H9 (cell line): ENCODE measurements at regions not wholly inside any gene's neighbourhood (a gene's known extent, or its start where the extent isn't known, plus 50 kb on each side); places are given as distances from the start of the nearest gene placed in this dataset.

Source experiments
- DNase-seq: peaks from one replicate; pipeline ENCODE4 v3.0.0-alpha.2; 2017
- H2AFZ ChIP-seq: one replicate; pipeline ENCODE4 v1.6.1; 2013; ENCODE audit warnings: mild to moderate bottlenecking, low read length, control low read depth, moderate library complexity
- H2AK5ac ChIP-seq: 2 replicates; pipeline ENCODE4 v1.6.1; 2013; ENCODE audit warnings: low read length, control low read depth, mixed read lengths; ENCODE audit not compliant: insufficient read length
- H2BK120ac ChIP-seq: one replicate; pipeline ENCODE4 v1.6.1; 2013; ENCODE audit warnings: low read depth, mild to moderate bottlenecking, low read length, control low read depth, inconsistent platforms; ENCODE audit not compliant: poor library complexity, severe bottlenecking
- H2BK12ac ChIP-seq: 2 replicates; pipeline ENCODE4 v1.6.1; 2013; ENCODE audit warnings: low read length, control low read depth, mixed read lengths, low read depth; ENCODE audit not compliant: insufficient read length
- H2BK15ac ChIP-seq: 2 replicates; pipeline ENCODE4 v1.6.1; 2013; ENCODE audit warnings: low read depth, low read length, control low read depth
- H2BK20ac ChIP-seq: one replicate; pipeline ENCODE4 v1.6.1; 2013; ENCODE audit warnings: low read depth, mild to moderate bottlenecking, low read length, control low read depth, inconsistent platforms; ENCODE audit not compliant: poor library complexity, severe bottlenecking
- H2BK5ac ChIP-seq: 2 replicates; pipeline ENCODE4 v1.6.1; 2013; ENCODE audit warnings: low read length, control low read depth, mixed read lengths; ENCODE audit not compliant: insufficient read length
- H3K14ac ChIP-seq: 2 replicates; pipeline ENCODE4 v1.6.1; 2013; ENCODE audit warnings: low read length, control low read depth; ENCODE audit not compliant: insufficient read depth
- H3K18ac ChIP-seq: 2 replicates; pipeline ENCODE4 v1.6.1; 2013; ENCODE audit warnings: low read depth, mild to moderate bottlenecking, mixed read lengths, low read length, control low read depth; ENCODE audit not compliant: insufficient read length
- H3K23ac ChIP-seq: 2 replicates; pipeline ENCODE4 v1.6.1; 2013; ENCODE audit warnings: low read length, control low read depth, mixed read lengths, low read depth; ENCODE audit not compliant: insufficient read length
- H3K23me2 ChIP-seq: 2 replicates; pipeline ENCODE4 v1.6.1; 2013; ENCODE audit warnings: low read depth, mild to moderate bottlenecking, mixed read lengths, low read length, control low read depth; ENCODE audit not compliant: insufficient read length, poor library complexity, severe bottlenecking
- H3K27ac ChIP-seq: 2 replicates; pipeline ENCODE4 v1.5.1; 2013; ENCODE audit warnings: low read length, control low read depth, mixed read lengths, low read depth; ENCODE audit not compliant: insufficient read length
- H3K27me3 ChIP-seq: 2 replicates; pipeline ENCODE4 v1.6.1; 2013; ENCODE audit warnings: low read length, control low read depth, inconsistent platforms; ENCODE audit not compliant: insufficient read depth
- H3K4ac ChIP-seq: 2 replicates; pipeline ENCODE4 v1.6.1; 2013; ENCODE audit warnings: low read depth, mild to moderate bottlenecking, control low read depth, inconsistent platforms, low read length, moderate library complexity
- H3K4me1 ChIP-seq: 2 replicates; pipeline ENCODE4 v1.6.1; 2013; ENCODE audit warnings: low read length, control low read depth, inconsistent platforms; ENCODE audit not compliant: insufficient read depth
- H3K4me2 ChIP-seq: 2 replicates; pipeline ENCODE4 v1.6.1; 2013; ENCODE audit warnings: low read length, control low read depth, mixed read lengths; ENCODE audit not compliant: insufficient read length, insufficient read depth
- H3K56ac ChIP-seq: 2 replicates; pipeline ENCODE4 v1.6.1; 2013; ENCODE audit warnings: low read depth, mild to moderate bottlenecking, mixed read lengths, low read length, control low read depth; ENCODE audit not compliant: insufficient read length
- H3K79me1 ChIP-seq: 2 replicates; pipeline ENCODE4 v1.6.1; 2013; ENCODE audit warnings: low read depth, mild to moderate bottlenecking, moderate library complexity, low read length, control low read depth, inconsistent platforms; ENCODE audit not compliant: insufficient read depth, poor library complexity, severe bottlenecking
- H3K79me2 ChIP-seq: 2 replicates; pipeline ENCODE4 v1.6.1; 2013; ENCODE audit warnings: low read length, control low read depth, inconsistent platforms; ENCODE audit not compliant: insufficient read depth
- H3K9ac ChIP-seq: 2 replicates; pipeline ENCODE4 v1.6.1; 2013; ENCODE audit warnings: low read length, control low read depth, mixed read lengths; ENCODE audit not compliant: insufficient read length; ENCODE audit errors: extremely low read depth
- H3K9me3 ChIP-seq: one replicate; pipeline ENCODE4 v1.6.1; 2013; ENCODE audit warnings: low read depth, low read length, inconsistent platforms; ENCODE audit not compliant: control insufficient read depth
- H3T11ph ChIP-seq: one replicate; pipeline ENCODE4 v1.6.1; 2013; ENCODE audit warnings: mild to moderate bottlenecking, low read length, control low read depth, inconsistent platforms
- H4K20me1 ChIP-seq: one replicate; pipeline ENCODE4 v1.6.1; 2013; ENCODE audit not compliant: control insufficient read depth, insufficient read length, insufficient read depth
- H4K5ac ChIP-seq: 2 replicates; pipeline ENCODE4 v1.6.1; 2013; ENCODE audit warnings: low read depth, mild to moderate bottlenecking, mixed read lengths, low read length, control low read depth; ENCODE audit not compliant: insufficient read length
- H4K8ac ChIP-seq: replicated peaks from 2 replicates; pipeline ENCODE4 v1.6.1; 2013; ENCODE audit warnings: low read length, control low read depth, mixed read lengths, low read depth; ENCODE audit not compliant: insufficient read length
- H4K91ac ChIP-seq: 2 replicates; pipeline ENCODE4 v1.6.1; 2013; ENCODE audit warnings: low read depth, mild to moderate bottlenecking, moderate library complexity, mixed read lengths, low read length, control low read depth; ENCODE audit not compliant: insufficient read length
- H3K27ac Mint-ChIP-seq, 3 experiments: 2 replicates in 2 of 3; 3 replicates in 1 of 3; pipeline ENCODE4 v1.8.0; 2020 to 2021; ENCODE audit warnings: mixed read lengths in 3 of 3, mild to moderate bottlenecking in 1 of 3, moderate library complexity in 1 of 3
- H3K27me3 Mint-ChIP-seq: 2 replicates; pipeline ENCODE4 v1.8.0; 2021; ENCODE audit warnings: low read depth, mild to moderate bottlenecking, moderate library complexity, mixed read lengths
- H3K36me3 Mint-ChIP-seq, 3 experiments: 2 replicates in 2 of 3; 3 replicates in 1 of 3; pipeline ENCODE4 v1.8.0; 2020 to 2021; ENCODE audit warnings: low read depth in 3 of 3, mixed read lengths in 3 of 3; ENCODE audit not compliant: insufficient read depth in 1 of 3
- H3K4me1 Mint-ChIP-seq, 2 experiments: 2 replicates each; pipeline ENCODE4 v1.8.0; 2020; ENCODE audit warnings: mixed read lengths in 2 of 2
- H3K4me3 Mint-ChIP-seq, 2 experiments: 2 replicates in 1 of 2; 3 replicates in 1 of 2; pipeline ENCODE4 v1.8.0; 2020 to 2021; ENCODE audit warnings: mild to moderate bottlenecking in 2 of 2, mixed read lengths in 2 of 2, moderate library complexity in 1 of 2
- H3K9me3 Mint-ChIP-seq, 2 experiments: 2 replicates in 1 of 2; 3 replicates in 1 of 2; pipeline ENCODE4 v1.8.0; 2020; ENCODE audit warnings: mild to moderate bottlenecking in 2 of 2, mixed read lengths in 2 of 2, moderate library complexity in 1 of 2
- CTCF ChIP-seq: fragments of 200-600 bp; sonication (generic); conservative IDR thresholded peaks from 3 replicates; pipeline ENCODE4 v1.8.0; 2021; ENCODE audit warnings: antibody characterized with exemption, mild to moderate bottlenecking
- WGBS: extraction: QIAGEN DNeasy Blood & Tissue Kit; methylation state at CpG from one replicate; pipeline ENCODE4 v1.1.7; 2013; ENCODE audit warnings: missing lambda C conversion rate, low lambda C conversion rate, mixed read lengths; ENCODE audit not compliant: insufficient read length; ENCODE audit errors: extremely low coverage; 5-methylcytosine and 5-hydroxymethylcytosine counted together

DNA sequence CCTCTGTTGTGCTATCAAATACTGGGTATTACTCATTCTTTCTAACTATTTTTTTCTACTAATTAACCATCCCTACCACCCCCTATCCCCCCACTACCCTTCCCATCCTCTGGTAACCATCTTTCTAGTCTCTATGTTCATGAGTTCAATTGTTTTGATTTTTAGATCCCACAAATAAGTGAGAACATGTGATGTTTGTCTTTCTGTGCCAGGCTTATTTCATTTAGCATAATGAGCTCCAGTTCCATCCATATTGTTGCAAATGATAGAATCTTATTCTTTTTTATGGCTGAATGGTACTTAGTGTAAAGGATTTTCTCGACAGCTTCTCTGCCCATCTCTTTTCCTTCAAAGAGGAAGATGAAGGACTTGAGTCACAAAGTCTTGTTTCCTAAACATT lies 138.0 kb upstream of the CPHXL start:
- Histone ChIP-seq H2BK5ac (no peak overlapping the region), H2BK120ac (no peak overlapping the region)

More for the DNA sequence above, 138.0 kb upstream of the CPHXL start:
- H3K9ac ChIP-seq: no peak overlapping the region
- no peaks in the 10 kb centered on the region for H3K23me2 ChIP-seq
- H3K9me3 ChIP-seq: no peaks in the 10 kb centered on the region
- WGBS: no CpG with 5 or more reads among the region's 1 CpG
- no peak overlapping the region for H3K4me3 Mint-ChIP-seq
- H3K4me1 Mint-ChIP-seq: peaks cover 0 to 2% of the 10 kb centered on the region in 2 experiments; a peak in 1 of 4 replicates
- H2BK12ac ChIP-seq: no peak overlapping the region
- H3K4me1 ChIP-seq: no peaks in the 10 kb centered on the region
- H3K79me2 ChIP-seq: no peaks in the 10 kb centered on the region
- no peaks in the 10 kb centered on the region; a peak in 1 of 5 replicates for H3K9me3 Mint-ChIP-seq
- H4K5ac ChIP-seq: no peak overlapping the region
- no peak for TF ChIP-seq CTCF
- H3K27ac ChIP-seq: no peak overlapping the region
- no peak overlapping the region for H3K4me2 ChIP-seq
- H2BK20ac ChIP-seq: no peak overlapping the region
- no peak for DNase-seq
- no peak overlapping the region for H2AFZ ChIP-seq
- H2AK5ac ChIP-seq: no peak overlapping the region
- H4K20me1 ChIP-seq: no peaks in the 10 kb centered on the region
- H2BK15ac ChIP-seq: no peak overlapping the region
- H4K8ac ChIP-seq: no peak overlapping the region
- no peak overlapping the region for H3K4ac ChIP-seq
- no peaks in the 10 kb centered on the region for H3K27me3 ChIP-seq
- H3T11ph ChIP-seq: no peak overlapping the region
- no peak overlapping the region for H3K23ac ChIP-seq
- H3K27ac Mint-ChIP-seq: no peak overlapping the region
- no peak overlapping the region for H3K56ac ChIP-seq
- H3K18ac ChIP-seq: no peak overlapping the region
- no peak overlapping the region for H4K91ac ChIP-seq
- no peaks in the 10 kb centered on the region for H3K79me1 ChIP-seq
- H3K14ac ChIP-seq: no peak overlapping the region
- no peaks in the 10 kb centered on the region for H3K36me3 Mint-ChIP-seq
- peaks cover 51% of the 10 kb centered on the region for H3K27me3 Mint-ChIP-seq
